GM18517 (cell line): ENCODE measurements at regions not wholly inside any gene's neighbourhood (a gene's known extent, or its start where the extent isn't known, plus 50 kb on each side); places are given as distances from the start of the nearest gene placed in this dataset.
A peak's percentile ranks its signal among the peaks of the same experiment; 100 is the strongest.
"Not testable (repeated sequence)": the region's sequence is repeated elsewhere in the genome, so short reads cannot be mapped to it uniquely, and the experiment has no call there.

Experiments
- ATAC-seq: cut with Tn5 transposase; IDR thresholded peaks from one replicate; pipeline ENCODE4 v1.9.1; 2021; ENCODE audit warnings: mild to moderate bottlenecking, moderate library complexity; ENCODE audit not compliant: unreplicated experiment

DNA sequence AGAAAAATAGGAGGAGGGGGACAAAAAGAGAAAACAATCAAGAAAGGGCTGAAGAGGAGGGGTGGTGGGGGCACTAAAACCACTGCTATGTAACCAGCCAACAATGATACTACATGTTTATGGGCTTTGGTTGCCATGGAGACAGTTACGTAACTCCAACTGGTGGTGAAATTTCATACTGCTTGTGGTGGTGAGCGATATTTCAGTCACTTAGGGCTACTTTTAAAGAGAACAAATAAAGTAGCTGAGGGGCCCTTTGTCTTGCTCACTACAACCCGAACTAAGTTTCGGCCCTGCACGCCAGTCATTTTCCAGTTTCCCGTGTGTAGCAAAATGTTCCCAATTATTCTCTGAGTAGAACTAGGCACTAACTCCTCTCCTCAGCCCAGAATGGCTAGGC lies 275.2 kb upstream of the EDA2R start:
- no peak for ATAC-seq

DNA sequence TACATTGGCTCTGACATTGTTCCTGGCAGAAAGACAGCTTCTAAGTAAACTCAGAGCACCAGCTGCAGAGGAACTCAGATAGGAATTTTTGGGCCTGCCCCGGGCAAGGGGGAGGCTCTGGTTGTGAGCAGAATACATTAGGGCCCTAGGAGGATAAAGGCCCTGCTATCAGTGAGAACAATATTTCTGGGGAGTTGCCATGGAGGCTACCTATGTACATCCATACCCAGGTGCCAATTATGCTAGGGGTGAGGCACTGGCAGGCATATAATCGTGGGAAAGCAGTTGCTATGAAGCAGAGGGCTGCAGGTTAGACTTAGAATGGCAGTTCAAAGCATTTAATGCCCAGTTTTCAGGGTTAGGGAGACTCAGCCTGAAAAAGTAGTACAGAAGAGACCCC lies 273.5 kb upstream of the EDA2R start:
- no peak for ATAC-seq

DNA sequence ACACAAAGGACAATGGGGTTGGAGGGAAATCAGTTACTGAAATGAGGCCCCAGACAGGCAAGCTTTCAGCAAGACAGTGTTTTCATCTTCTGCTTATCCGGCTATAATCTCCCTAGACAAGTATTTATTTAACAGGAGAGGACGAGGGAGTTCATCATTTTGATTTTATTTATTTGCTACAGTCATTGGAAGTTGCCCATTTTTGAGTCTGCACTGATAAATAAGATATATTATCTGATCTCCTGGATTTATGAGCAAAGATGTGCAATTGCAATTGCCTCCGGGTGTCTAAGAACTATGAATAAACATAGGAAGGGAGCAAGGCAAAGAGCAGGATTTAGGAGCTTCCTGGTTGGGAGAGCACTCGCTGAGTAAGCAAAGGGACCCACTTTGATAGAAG lies 263.2 kb upstream of the EDA2R start:
- no peak for ATAC-seq

DNA sequence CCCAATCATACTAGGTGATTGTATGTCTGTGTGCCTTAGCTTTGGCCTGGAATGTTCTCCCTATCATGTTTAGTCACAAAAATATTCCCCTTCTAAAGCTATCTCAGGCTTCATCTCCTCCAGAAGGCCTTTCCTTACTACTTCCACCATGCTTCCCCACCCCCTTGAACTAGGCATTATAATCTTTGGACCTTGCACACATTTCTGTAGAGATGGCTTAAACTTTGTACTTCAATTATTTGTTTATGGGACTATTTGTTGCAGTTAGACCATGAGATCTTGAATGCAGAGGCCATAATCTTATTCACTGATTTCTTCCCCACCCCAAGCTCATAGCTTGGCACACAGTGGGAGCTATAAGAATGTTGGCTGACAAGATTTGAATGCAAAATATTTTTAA lies 262.0 kb upstream of the EDA2R start:
- no peak for ATAC-seq

DNA sequence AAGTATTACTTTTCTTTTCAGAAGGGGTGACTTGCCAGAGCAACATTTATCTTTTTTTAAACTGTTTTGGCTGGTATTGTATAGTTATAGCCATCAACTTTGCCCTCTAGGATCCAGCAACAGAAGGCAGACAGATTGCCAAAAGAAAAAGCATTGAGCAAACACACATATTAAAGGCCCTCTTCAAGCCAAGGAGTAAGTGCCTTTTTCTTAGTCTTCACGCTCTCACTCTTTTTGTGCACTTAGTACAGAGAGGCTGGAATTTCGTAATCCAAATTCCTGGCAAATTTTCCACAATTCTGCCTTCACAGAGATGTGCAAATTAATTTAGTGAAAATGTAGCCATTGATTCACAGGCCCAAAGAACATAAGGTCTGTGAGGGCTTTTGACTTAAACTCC lies 253.1 kb upstream of the EDA2R start:
- no peak for ATAC-seq

DNA sequence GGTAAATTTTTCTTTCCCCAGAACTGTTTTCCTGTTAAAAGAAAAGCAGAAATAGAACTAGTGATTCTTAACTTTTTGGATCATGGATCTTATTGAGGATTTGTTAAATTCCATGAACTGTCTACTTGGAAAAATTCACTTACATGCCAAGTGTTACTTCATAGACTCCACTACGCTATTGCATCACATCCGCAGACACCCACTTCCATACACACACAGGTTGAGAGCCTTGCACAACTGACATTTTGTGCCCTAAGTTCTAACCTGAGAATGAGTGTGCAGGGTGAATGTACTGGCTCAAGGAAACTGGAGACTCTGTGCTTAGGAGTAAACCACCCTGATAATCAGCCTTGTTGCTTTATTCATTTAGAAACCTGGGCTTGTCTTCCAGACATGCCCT lies 250.5 kb upstream of the EDA2R start:
- no peak for ATAC-seq

DNA sequence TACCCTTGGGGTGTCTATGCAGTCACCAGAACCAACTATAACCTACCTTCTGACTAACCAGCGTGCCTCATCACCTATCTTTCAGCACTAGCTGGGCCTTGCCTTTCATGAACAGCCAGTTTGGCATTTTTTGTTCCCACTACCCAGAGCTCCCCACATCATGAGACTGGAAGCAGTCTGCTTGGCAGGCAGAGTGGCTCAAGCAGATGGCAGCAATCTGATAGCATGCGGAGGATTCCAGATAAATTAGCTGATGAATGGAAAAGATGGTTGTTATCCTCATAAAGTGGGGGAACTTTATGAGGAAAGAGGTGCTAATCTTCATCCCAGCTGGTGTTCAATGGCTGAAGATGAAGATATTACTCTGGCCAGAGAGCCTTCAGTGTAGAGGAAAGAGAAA lies 243.2 kb upstream of the EDA2R start:
- no peak for ATAC-seq

DNA sequence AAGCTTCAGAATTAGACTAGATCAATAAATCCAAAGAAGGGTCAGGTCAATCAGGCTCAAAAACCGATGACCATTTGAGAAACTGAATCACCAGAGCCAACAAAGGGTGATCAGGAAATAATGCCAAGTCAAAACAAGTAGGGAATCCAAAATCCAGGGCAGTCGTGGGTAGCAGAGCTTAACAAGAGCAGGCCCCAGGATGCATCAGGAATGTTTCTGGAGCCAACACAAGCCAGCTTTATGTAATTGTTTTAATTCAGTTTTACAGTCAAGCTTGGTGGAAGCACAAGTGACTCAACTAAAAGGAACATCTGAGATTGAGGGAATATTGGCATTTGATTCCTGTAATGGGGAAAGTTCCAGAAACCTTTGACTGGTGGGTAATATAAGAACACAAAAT lies 237.9 kb upstream of the EDA2R start:
- ATAC-seq: no peak

DNA sequence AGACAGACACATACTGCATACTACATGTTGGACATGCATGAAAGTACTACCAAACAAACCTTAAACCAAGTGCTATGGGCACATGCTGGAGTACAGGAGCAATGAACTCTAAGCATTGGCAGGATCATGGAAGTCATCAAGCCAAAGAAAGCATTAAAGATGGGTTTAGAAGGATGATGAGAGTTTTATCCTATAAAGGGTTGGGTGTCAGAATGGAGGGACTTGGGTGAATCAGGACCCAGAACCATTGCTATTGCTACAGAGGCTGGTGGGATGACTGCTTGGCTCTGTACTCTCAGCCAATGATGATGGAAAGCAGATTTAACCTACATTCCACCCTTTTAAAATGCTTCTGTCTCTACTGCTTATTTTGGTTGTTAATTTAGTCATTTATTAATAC lies 233.9 kb upstream of the EDA2R start:
- ATAC-seq: no peak

DNA sequence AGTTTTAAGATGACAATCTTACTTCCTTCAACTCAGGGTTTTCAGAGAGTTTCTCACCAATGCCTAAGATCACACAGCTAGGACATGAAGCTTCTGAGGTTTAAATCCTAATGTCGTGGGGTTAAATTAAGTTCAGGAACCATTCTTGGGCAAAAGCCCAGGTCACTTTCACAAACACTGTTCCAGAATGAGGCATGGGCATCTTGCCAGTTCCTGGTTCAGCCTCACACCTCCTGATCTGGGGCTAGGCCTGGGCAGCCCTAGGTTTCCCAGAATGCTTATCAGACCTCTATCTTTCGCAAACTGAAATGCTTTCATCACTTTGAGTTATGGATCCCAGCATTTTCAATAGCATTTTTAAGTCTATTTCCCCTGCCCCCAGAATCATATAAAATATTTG lies 224.8 kb upstream of the EDA2R start:
- ATAC-seq: no peak

DNA sequence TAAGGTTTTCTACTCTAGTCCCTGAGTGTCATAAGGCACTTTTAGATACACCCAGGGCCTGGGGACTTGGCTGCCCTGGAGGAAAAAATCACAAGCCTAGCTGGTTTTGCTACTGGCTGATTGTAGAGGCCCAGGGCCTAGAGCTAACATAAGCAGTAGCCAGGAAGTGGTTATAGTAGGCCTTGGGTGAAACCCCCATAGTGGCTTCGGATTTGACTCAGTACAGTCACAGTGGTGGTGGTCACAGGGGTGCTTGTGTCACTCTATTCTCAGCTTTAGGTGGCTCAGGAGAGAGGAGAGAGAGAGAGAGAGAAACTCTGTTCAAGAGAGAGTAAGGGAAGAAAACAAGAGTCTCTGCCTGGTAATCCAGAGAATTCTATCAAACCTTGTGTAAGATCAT lies 194.5 kb upstream of the EDA2R start:
- peak; percentile 98 for ATAC-seq

DNA sequence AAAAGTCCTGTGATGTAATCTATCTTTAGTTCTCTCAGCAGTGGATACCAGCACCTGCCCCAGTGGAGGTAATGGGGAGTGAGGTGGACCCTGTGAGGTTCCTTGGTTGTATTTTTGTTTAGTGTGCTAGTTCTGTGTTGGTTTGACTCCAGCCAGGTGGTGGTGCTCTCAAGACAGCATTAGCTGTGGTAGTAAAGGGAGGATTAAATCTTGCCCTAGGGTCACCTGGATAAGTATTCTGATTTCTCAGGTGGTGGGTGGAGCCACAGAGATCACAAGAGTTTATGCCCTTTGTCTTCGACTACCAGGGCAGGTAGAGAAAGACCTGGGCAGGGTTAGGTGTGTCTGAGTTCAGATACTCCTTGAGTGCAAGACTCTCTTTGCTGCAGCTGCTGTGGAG lies 176.3 kb upstream of the EDA2R start:
- no peak for ATAC-seq

DNA sequence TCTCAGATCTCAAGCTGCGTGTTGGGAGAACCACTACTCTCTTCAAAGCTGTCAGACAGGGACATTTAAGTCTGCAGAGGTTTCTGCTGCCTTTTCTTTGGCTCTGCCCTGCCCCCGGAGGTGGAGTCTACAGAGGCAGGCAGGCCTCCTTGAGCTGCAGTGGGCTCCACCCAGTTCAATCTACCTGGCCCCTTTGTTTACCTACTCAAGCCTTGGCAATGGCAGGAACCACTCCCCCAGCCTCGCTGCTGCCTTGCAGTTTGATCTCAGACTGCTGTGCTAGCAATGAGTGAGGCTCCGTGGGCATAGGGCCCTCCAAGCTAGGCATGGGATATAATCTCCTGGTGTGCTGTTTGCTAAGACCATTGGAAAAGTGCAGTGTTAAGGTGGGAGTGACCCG lies 155.6 kb upstream of the EDA2R start:
- ATAC-seq: not testable (repeated sequence)

DNA sequence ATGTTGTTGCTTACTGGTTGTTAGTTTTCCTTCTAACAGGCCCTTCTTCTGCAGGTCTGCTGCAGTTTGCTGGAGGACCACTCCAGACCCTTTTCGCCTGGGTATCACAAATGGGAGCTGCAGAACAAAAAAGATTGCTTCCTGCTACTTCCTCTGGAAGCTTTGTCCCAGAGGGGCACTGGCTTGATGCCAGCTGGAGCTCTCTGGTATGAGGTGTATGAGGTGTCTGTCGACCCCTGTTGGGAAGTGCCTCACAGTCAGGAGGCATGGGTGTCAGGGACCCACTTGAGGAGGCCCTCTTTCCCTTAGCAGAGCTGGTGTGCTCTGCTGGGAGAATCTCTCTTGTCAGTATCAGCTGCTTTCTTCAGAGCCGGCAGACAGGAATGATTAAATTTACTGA lies 127.4 kb upstream of the EDA2R start:
- ATAC-seq: no peak

DNA sequence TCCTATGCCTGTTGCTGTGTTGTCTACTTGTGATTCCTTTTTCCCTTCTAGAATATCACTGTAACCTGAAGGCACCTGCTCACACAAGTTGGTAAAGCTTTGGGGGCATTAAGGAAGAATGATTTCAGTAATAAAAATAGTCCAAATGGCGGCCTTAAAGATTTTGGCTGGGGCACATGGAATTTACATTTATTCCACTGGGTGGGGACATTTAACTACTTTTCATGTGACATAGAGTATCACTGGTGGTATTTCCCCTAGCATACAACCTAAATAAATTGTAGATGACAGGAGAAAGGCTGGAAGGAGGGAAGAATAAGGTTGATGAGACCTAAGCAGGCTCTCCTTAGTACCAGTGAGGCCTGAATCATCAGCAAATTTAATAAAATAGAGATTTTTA lies 121.8 kb upstream of the EDA2R start:
- ATAC-seq: no peak

DNA sequence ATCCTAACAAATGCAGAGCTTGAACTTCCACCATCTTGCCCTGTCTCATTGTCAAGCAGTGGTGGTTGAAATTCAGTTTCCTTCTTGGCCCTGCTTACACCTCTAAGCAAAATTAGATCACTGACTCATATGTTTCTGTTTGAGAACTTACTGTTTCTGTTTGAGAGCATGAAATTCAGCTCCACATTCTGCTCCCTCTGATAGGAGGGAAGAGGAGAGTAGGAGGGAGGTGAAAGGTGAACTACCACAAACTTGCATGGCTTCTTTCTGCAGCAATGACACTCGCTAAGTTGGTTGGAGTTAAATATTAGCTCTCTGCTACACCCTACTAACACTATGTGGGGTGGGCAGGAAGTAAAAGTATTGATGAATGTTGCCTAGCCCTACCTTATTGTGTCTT lies 117.8 kb upstream of the EDA2R start:
- ATAC-seq: peak; percentile 79

DNA sequence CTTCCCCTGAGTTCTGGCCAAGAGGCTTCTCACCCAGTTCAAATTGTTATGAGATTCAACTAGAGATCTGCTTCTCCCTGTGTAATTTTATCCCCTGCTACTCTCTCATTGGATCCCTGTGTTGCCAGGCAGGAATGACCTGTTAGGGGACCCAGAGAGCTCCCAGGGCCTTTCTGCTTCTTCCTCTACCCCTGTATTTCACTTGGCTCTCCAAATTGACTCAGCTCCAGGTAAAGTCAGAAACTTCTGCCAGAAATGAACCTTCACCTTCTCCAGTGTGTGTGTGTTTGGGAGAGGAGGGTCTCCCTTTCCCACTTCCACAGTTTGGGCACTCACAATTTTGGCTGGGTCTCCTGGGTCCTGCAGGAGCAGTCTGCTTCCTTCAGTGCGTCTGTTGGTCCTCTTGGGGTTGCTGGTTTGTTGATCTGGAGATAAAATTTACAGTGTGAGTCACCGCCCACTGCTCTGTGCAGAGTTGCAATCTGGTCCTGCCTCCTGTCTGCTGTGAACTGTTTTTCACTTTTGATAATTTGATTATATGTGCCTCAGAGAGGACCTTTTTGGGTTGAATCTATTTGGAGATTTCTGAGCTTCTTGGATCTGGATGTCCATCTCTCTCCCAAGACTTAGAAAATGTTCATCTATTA lies 112.4 kb upstream of the EDA2R start:
- no peak for ATAC-seq

DNA sequence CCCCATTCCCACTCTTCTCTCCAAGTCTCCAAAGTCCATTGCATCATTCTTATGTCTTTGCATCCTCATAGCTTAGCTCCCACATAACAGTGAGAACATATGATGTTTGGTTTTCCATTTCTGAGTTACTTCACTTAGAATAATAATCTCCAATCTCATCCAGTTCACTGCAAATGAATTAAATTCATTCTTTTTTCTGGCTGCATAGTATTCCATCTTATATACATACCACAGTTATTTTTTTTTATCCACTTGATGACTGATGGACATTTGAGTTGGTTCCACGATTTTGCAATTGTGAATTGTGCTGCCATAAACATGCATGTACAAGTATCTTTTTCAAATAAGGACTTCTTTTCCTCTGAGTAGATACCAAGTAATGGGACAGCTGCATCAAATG lies 105.6 kb upstream of the EDA2R start:
- ATAC-seq: not testable (repeated sequence)

DNA sequence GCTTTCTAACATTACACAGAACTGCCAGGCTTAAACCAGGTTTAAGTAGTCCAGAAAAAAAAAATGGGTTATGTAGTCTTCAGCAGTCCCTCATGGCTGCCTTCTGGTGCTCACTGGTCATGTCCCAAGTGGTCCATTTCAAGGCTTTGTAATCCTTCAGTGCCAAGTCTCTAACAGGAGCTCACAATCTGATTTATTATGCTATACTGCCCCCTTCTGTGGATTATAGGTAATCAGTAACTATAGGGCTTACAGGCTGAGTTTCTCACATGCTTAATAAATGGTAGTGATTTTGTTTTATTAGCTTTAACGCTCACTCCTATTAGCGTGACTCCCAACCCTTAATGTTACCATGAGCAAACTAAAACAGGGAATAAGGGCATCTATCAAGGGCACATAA lies 92.5 kb upstream of the EDA2R start:
- peak; percentile 56 for ATAC-seq

DNA sequence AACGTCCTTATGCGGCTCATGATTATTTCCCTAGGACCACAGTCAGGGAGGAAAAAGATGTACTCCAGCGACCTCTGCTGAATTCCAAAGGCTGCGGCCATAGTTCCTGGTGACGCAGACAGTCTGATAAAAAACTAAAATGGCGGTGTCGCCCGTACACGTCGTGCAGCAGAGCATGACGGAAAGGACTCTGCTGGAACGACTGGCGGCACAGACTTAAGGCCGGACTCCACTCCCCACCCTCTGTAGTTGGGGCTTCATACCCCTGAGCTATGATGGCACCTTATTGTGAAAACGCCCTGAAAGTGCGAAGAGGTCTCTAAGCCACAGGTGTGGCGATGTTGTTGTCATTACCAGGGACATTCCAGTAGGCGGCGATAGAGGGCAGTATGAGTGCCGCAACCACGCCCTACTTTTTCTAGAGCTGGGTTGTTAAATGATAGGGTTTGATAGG lies 90.0 kb upstream of the EDA2R start:
- peak; percentile 69 for ATAC-seq

DNA sequence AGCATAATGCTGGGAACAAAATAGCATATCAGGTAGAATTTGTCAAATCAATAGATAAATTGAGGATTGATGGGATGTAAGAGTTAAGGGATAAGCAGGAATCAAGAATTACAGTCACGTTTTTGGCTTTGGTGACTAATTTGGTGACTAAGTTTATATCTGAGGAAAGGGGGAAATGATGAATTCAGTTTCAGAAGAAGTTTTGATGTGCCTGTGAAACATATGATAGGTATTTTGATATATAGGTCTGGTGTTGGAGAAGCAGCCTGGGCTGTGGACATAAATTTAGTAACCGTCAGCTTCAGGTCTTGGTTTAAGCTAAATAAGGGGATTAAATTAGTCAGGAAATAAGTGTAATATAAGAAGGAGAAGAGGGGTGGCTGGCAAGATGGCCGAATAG lies 79.0 kb upstream of the EDA2R start:
- ATAC-seq: no peak

DNA sequence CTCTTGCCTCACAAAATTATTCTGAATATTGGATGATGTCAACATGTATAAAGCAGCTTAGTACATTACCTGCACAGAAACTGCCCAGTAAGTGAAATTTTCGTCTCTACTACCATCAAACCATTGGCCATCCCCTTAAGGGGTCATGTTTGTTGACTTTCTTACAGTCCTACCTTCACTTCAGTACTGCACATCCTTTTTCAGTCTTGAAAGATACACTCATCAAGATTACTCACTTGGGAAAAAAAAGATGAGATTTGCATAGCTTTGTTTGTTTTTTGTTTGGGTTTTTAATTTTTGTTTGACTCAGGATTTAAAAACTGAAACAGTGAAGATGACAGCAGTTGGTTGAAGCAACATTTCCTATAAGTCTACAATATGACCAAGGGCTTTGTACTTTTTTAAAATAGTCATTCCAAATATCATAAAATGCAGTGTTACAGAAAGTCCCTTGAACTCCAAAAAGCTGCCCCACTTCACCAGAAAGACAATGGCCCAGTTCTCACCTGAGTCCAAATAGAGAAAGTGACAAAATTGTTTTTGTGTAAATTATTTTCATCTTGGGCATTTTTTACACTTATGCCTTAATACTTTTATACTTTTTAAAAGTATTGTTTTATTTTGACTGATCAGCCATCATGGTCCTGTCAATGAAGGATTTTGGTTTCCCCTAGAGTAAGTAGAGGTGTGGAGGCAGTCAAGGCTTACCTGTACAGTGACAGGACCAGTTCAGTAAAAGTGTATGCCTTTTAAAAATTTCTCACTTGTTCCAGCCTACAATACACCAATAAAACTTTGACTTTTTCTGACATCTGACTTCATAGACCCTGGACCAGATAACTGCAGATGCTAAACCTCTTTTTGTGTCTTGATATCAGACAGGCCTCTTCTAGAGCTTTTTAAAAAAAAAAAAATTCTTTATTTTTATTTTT lies 59.7 kb upstream of the EDA2R start:
- ATAC-seq: no peak
